ENCODE measurements at regions not wholly inside any gene's neighbourhood (a gene's known extent, or its start where the extent isn't known, plus 50 kb on each side); places are given as distances from the start of the nearest gene placed in this dataset.

DNA sequence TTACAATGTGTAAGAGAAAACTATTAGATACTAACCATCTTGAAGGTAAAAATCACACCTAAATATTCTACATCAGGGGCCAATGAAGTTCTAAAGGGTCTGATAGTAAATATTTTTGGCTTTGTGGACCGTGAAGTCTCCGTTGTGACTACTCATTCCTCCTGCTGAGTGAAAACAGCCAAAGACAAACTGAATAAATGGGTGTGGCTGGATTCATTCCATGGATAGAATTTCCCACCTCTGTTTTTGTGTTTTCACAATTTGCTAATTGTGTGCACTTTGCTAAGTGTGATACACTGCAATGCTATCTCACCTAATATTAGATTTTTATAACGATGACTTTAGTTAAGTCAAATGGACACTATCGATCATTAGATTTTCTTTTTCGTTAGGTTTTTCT, 1474.0 kb downstream of the PLA2G4A start:
- H3K4me1 ChIP-seq (ENCODE audit: control insufficient read depth in 1 of 2, insufficient read depth in 1 of 2, low read depth in 1 of 2, low read length in 1 of 2) = no peaks in the 10 kb centered on the region
- H3K27me3 ChIP-seq = no peaks in the 10 kb centered on the region
- no peak overlapping the region for H3K27ac ChIP-seq
- no peaks in the 10 kb centered on the region for H3K9me3 ChIP-seq
- no peaks in the 10 kb centered on the region for H3K36me3 ChIP-seq
- H3K4me3 ChIP-seq (ENCODE audit: low read depth in 1 of 2, low read length in 1 of 2) = no peak overlapping the region
- TF ChIP-seq, protein P1, sequence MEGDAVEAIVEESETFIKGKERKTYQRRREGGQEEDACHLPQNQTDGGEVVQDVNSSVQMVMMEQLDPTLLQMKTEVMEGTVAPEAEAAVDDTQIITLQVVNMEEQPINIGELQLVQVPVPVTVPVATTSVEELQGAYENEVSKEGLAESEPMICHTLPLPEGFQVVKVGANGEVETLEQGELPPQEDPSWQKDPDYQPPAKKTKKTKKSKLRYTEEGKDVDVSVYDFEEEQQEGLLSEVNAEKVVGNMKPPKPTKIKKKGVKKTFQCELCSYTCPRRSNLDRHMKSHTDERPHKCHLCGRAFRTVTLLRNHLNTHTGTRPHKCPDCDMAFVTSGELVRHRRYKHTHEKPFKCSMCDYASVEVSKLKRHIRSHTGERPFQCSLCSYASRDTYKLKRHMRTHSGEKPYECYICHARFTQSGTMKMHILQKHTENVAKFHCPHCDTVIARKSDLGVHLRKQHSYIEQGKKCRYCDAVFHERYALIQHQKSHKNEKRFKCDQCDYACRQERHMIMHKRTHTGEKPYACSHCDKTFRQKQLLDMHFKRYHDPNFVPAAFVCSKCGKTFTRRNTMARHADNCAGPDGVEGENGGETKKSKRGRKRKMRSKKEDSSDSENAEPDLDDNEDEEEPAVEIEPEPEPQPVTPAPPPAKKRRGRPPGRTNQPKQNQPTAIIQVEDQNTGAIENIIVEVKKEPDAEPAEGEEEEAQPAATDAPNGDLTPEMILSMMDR (IDR thresholded peaks at IDR 0.05) = no peak

DNA sequence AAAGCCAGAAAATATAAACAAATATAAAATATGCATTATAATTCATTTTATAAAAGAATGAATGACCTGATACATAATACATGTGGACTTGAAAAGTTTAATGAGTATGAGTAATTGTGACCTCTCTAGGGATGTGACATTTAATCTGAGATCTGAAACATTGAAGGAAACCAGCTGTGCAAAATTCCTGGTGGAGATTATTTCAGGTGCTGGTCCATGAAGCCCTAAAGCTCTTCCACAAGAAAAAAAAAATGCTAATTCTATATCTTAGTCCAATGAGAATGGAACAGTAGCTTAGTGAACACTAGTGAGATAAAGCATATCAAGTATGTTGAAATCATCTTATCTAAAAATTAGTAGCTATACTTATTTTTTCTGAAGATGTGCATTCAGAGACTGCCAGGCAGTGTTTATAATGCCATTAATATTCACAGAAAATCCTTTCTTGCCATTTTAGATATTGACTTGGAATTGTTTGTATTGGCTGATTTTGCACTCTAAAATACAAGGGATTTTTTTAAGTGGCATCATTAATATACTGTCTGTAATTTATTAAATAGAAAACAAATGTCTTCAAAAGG, 1485.9 kb downstream of the PLA2G4A start:
- Histone ChIP-seq H3K9me3 (no peaks in the 10 kb centered on the region), H3K27me3 (no peaks in the 10 kb centered on the region), H3K4me1 (ENCODE audit: control insufficient read depth in 1 of 2, insufficient read depth in 1 of 2, low read depth in 1 of 2, low read length in 1 of 2) (no peaks in the 10 kb centered on the region), H3K36me3 (no peaks in the 10 kb centered on the region), H3K4me3 (ENCODE audit: low read depth in 1 of 2, low read length in 1 of 2) (no peak overlapping the region), H3K27ac (no peak overlapping the region)
- TF ChIP-seq, protein P1 (IDR thresholded peaks at IDR 0.05) = no peak

DNA sequence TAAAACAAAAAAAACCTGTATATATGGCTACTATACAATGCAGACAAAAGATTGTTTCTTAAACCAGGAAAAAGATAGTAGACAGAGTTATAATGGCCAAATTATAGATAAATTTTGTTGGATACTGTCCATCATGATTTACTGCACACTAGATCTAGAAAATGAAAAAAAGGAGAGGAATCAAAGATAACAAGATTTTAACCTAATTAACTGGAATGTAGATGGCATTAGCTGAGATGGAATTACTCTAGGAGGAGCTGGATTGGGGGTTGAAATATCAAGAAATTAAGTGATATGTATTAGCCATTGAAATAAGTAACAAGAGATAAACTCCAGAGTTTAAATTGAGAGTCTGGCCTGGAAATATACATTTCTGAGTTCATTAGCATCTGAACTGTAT, 1489.1 kb downstream of the PLA2G4A start:
- H3K27ac ChIP-seq = no peak overlapping the region
- TF ChIP-seq, protein P1 (IDR thresholded peaks at IDR 0.05) = no peak

DNA sequence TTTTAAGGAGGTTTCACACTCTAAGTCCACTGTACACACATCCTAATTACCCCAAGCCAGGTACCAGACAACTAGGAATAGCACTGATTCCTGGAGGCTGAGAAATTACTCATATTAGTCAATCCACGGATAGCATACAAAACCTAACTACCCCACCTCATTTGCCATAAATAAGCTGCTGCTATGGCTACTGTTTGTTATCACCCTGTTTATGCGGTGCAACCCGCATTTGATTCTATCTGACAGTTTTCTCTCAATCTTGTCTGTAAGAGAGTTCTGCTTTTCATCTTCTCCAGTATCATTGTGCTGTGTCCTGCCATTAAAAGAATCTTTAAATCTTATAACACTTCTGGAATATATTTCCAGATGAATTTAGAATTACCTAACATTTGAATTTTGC, 1496.5 kb downstream of the PLA2G4A start:
- Histone ChIP-seq H3K4me1 (ENCODE audit: control insufficient read depth in 1 of 2, insufficient read depth in 1 of 2, low read depth in 1 of 2, low read length in 1 of 2) (no peaks in the 10 kb centered on the region), H3K36me3 (no peaks in the 10 kb centered on the region), H3K27me3 (no peaks in the 10 kb centered on the region), H3K27ac (no peak overlapping the region), H3K9me3 (no peaks in the 10 kb centered on the region), H3K4me3 (ENCODE audit: low read depth in 1 of 2, low read length in 1 of 2) (no peak overlapping the region)
- TF ChIP-seq, protein P1 (IDR thresholded peaks at IDR 0.05) = no peak

More for the DNA sequence above, 1489.1 kb downstream of the PLA2G4A start:
- no peaks in the 10 kb centered on the region for H3K9me3 ChIP-seq
- no peaks in the 10 kb centered on the region for H3K27me3 ChIP-seq
- no peaks in the 10 kb centered on the region for H3K4me1 ChIP-seq (ENCODE audit: control insufficient read depth in 1 of 2, insufficient read depth in 1 of 2, low read depth in 1 of 2, low read length in 1 of 2)
- H3K4me3 ChIP-seq (ENCODE audit: low read depth in 1 of 2, low read length in 1 of 2) = no peak overlapping the region
- no peaks in the 10 kb centered on the region for H3K36me3 ChIP-seq

DNA sequence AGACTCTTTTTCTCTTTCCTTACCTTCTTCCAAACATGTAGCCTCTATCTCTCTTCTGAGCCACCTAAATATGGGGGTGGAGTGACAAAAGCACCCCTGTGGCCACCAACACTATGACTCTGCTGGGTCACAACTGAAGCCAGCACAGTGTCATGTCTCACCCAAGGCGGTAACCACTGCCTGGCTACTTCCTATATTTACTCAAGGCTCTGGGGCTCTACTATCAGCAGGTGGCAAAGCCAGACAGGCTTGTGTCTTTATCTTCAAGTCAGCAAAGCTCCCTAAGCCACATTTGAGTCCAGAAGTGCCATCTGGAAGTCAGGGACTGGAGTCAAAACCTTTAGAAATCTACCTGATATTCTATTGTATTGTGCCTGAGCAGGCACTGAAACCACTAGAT, 1515.2 kb downstream of the PLA2G4A start:
- no peaks in the 10 kb centered on the region for H3K27me3 ChIP-seq
- no peaks in the 10 kb centered on the region for H3K9me3 ChIP-seq
- no peaks in the 10 kb centered on the region for H3K36me3 ChIP-seq
- TF ChIP-seq, protein P1 (IDR thresholded peaks at IDR 0.05) = no peak
- no peak overlapping the region for H3K27ac ChIP-seq
- H3K4me3 ChIP-seq (ENCODE audit: low read depth in 1 of 2, low read length in 1 of 2) = no peak overlapping the region
- H3K4me1 ChIP-seq (ENCODE audit: control insufficient read depth in 1 of 2, insufficient read depth in 1 of 2, low read depth in 1 of 2, low read length in 1 of 2) = no peaks in the 10 kb centered on the region

DNA sequence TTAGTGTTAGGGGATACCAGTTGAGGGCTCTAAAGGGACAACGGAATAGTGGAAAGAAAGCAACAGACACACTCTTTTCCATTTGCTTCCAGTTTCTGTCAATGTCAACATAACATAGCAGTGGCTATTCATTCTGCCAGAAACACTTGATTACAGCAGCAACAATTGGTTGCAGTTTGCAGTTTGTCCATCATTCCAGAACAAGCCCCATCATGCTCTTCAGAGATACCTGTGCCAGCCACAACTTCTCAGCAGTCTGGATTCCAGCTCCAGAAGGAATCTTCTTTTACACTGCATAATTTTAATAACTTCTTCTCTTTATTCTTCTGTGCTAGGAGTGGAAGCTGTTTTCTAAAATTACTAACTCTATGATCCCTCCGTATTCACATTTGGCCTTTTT, 1521.4 kb downstream of the PLA2G4A start:
- Histone ChIP-seq H3K27ac (no peak overlapping the region), H3K4me1 (ENCODE audit: control insufficient read depth in 1 of 2, insufficient read depth in 1 of 2, low read depth in 1 of 2, low read length in 1 of 2) (no peaks in the 10 kb centered on the region), H3K4me3 (ENCODE audit: low read depth in 1 of 2, low read length in 1 of 2) (no peak overlapping the region), H3K27me3 (no peaks in the 10 kb centered on the region), H3K36me3 (no peaks in the 10 kb centered on the region), H3K9me3 (no peaks in the 10 kb centered on the region)
- TF ChIP-seq, protein P1 (IDR thresholded peaks at IDR 0.05) = no peak

Data from neutrophil (primary cell).